Cardiac septum (tissue), 1 donor: ENCODE measurements at regions not wholly inside any gene's neighbourhood (a gene's known extent, or its start where the extent isn't known, plus 50 kb on each side); places are given as distances from the start of the nearest gene placed in this dataset.

Source experiments
- DNase-seq: peaks from one replicate; pipeline ENCODE4 v3.0.0-alpha.2; 2020; ENCODE audit warnings: low spot score
- intact Hi-C: fragments of 100-400 bp; cut with DNase I; formaldehyde crosslinking; loops from one replicate; pipeline ENCODE4 v1.14.0; 2022
- donor health status: DM: no; HTN: no; CAD: no.

DNA sequence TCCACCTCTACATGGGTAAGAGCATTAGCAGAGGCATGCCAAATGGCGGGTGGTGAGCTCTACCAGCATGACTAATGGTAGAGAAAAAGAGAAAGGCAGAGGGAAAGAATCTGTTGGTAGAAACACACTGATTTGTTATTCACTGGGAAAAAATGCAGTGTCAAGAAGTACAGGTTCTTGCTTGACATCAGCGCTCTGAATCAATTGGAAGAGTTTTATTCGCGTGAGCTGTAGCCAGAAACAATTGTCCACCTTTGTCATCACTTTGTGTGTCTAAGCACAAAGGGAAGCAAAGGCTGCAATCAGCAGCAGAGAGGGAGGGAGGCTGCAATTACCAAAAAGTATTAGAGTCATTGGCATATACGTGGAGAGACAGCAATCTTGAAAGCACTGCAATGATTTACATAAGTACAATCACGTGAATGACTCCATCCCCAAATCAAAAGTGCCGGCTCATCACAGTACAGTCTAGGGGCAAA lies 67.7 kb upstream of the HS3ST1 start:
- no peak for DNase-seq
- intact Hi-C loops = no loop called here

GRCh38 chr4:11495818-11496217 lies 67.1 kb upstream of the HS3ST1 start:
- intact Hi-C loops = no loop called here

DNA sequence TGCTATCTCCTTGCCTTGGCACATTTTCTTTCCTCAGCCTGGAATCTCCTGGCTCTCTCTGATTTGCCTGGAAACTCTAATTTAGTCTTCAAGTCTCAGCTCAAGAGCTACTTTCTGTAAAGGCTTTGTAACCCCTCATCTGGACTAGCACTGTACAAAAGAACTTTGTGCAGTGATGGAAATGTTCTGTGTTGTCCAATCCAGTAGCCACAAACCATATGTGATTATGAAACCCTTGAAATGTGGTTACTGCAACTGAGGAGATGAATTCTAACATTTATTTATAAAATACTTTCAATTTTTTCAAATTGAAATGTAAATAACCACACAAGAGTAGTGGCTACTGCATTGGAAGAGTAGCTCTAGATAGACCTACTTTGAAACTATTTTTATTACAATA lies 66.6 kb upstream of the HS3ST1 start:
- intact Hi-C loops = no loop called here
- no peak for DNase-seq

More at GRCh38 chr4:11495818-11496217, 67.1 kb upstream of the HS3ST1 start:
- DNase-seq = no peak

DNA sequence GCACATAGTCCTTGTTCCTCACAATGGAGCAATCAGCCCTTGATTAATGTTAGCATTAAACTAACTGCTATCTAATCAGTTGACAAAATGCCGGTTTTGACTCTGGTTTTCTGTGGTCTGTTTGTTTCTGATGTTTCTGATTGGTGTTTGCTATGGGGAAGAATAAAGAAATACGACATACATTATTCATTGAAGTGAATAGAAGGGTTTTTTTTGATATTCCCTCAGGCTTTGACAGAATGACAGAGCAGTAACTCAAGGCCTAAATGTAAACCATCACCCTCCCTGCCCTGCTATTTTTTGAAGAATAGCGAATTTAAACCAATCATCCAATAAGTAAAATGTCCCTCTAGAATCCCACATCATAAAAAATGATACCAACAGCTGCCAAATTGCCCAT lies 65.5 kb upstream of the HS3ST1 start:
- intact Hi-C loops = no loop called here
- no peak for DNase-seq

DNA sequence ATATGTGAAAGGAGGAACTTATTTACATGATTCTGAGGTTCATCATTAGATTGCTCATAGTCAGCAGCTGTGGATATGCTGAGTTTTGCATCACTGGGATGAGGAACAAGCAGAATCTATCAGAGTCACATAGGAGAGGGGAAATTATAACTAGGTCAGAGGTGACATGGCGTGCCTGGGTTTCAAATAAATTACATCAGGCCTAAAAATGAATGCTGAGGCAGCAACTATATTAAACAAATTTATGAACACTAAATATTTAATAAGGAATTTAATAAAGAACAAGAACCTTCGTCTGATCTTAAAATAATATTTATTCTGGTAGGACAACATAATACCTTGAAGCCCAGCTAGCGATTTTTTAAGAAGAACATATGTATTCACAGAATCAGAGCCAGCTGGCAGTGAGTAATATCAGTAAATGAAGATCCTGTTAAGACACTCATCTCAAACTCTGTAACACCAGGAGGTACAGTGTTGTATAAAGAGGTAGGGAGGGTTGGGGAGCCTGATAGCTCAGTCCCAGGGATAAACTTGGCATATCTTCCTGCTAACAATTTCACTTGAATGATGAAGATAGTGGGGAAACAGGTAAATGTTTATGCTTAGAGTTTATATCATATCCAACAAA lies 60.9 kb upstream of the HS3ST1 start:
- DNase-seq = no peak
- intact Hi-C loops = no loop called here

DNA sequence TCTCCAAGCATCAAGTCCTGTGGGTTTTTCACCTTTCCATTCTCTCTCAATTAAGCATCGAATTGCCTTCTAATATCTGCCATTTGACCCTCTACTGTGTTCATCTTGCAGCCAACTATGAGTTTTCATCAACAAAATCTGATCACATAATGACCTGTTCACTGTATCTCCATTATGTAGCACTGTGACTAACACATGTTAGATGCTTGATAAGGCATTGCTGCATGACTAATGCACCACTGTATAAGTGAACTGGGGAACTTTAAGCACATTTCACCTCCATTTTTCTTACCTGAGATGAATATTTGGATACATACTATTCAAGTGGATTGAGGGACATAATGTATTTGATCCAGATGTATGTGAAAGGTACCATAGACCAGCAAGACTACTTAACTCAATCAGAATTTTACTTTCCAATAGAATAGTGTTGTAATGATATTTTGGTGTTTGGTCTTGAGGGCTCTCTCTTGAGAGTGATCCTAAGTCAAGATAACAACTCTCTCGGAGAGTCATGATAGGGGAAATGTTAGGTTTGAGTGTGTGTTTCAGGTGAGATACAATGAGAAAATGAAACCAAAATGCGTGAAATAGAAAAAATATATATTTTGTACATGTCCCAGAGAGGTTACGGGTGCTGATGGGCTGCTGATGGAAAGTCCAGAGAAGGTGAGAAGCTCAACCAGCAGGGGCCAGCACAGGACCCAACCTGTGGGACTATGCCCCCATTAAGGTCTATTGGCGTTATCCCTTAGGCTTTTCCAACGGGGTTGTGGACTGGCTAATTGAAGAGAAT lies 60.2 kb upstream of the HS3ST1 start:
- no peak for DNase-seq
- intact Hi-C loops = no loop called here

DNA sequence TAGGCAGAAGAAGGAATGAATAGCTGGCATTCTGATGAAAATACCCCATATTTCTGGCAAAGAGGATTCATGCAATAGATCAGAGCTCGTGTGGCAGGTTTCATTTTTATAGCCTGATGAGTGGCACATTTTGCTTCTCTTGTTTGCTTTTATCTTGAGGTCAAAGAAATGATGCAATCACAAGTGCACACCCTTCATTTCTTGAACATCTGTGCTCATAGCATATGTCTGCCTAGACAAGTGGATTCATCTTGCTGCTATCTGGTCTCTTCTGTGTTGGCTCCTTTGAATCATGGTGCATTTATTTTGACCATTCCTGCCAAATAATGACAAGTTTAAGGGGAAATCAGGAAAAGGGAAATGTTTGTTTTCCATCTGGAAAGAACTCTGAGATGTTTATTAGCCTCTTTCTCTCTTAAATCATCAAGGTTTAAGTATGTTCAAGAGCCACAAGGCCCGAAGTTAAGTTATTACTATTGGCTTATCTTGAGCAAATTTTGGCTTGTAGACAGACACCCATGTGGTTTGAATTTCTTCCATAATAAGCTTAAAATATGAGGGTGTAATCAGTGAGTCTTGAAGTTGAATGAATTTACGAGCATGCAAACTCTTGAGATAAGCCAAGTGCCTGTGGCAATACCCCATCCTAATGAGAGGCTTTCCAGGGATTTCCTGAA lies 59.3 kb upstream of the HS3ST1 start:
- intact Hi-C loops = no loop called here
- DNase-seq = no peak

GRCh38 chr4:11487139-11487538 lies 58.4 kb upstream of the HS3ST1 start:
- intact Hi-C loops = no loop called here
- DNase-seq = no peak

DNA sequence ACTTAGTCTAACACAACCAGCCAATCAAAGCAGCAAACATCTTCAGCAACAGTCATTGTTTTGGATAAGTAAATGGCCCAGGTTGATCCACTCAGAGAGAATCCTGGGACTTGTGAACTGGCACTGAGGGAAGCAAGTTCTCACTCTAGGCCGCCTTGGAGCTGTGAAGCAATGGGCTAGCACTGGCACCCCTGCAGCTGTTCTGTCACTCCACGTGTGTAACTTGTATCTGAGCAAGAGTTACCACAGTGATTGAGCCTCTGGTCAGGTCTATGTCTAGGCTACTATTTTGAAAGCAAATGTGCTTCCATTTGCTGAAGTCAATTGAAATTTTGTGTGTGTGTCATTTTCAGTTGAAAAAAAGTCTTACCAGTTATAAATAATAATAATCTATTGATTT lies 57.2 kb upstream of the HS3ST1 start:
- intact Hi-C loops = no loop called here
- DNase-seq = no peak

GRCh38 chr4:11484531-11484930 lies 55.8 kb upstream of the HS3ST1 start:
- intact Hi-C loops = no loop called here
- no peak for DNase-seq

- intact Hi-C loops = no loop called here
- no peak for DNase-seq
Observed at GRCh38 chr4:11483046-11483445, 54.4 kb upstream of the HS3ST1 start.

DNA sequence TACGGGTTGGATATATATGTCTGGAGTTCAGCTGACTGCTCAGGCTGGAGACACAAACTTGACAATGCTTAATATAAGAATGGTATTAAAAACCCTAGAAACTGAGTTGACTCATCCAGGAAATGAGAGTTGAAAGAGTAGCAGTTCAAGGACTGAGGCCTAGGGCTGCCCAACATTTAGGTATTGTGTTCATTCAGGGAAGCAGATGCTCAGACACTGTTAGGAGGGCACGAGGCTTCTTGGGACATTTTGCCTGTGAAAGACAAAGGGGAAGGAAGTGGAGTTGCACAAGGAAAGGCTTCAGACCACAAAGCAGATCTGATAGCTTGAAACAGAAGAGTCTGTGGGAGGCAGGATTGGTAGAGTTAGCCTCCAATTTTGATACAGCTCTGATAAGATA lies 52.0 kb upstream of the HS3ST1 start:
- intact Hi-C loops = no loop called here
- DNase-seq = no peak
